Fibroblast of lung (primary cell): ENCODE measurements at regions not wholly inside any gene's neighbourhood (a gene's known extent, or its start where the extent isn't known, plus 50 kb on each side); places are given as distances from the start of the nearest gene placed in this dataset.

Experiments used
- DNase-seq, 2 donors: peaks; one replicate each; pipeline versions ENCODE4 v3.0.0 to v3.0.0-alpha.2; 2010; ENCODE audit warnings: low read depth in 2 of 2
- H2AFZ ChIP-seq: 2 replicates; pipeline ENCODE4 v1.5.1; 2012; ENCODE audit warnings: low read length, control low read depth, inconsistent platforms
- H3K27ac ChIP-seq: 2 replicates; pipeline ENCODE4 v1.5.1; 2011; ENCODE audit warnings: low read length, control low read depth; ENCODE audit not compliant: insufficient read depth
- H3K27me3 ChIP-seq: 2 replicates; pipeline ENCODE4 v1.5.1; 2011; ENCODE audit warnings: mild to moderate bottlenecking, low read length; ENCODE audit not compliant: control insufficient read depth, insufficient read depth
- H3K36me3 ChIP-seq: 2 replicates; pipeline ENCODE4 v1.5.1; 2011; ENCODE audit warnings: low read length; ENCODE audit not compliant: control insufficient read depth, insufficient read depth
- H3K4me1 ChIP-seq: 2 replicates; pipeline ENCODE4 v1.5.1; 2011; ENCODE audit warnings: low read length; ENCODE audit not compliant: control insufficient read depth, insufficient read depth; ENCODE audit errors: extremely low read depth
- H3K4me2 ChIP-seq: 2 replicates; pipeline ENCODE4 v1.5.1; 2011; ENCODE audit warnings: low read length, control low read depth; ENCODE audit not compliant: insufficient read depth; ENCODE audit errors: extremely low read depth
- H3K4me3 ChIP-seq, 4 experiments: fragments of 200-600 bp in 1 of 4; sonication (generic) in 1 of 4; replicated peaks in 1 of 4; 2 replicates each; pipeline ENCODE4 v1.5.1; 2011 to 2016; ENCODE audit warnings: low read length in 4 of 4, low read depth in 3 of 4, mild to moderate bottlenecking in 3 of 4, control low read depth in 2 of 4, inconsistent platforms in 1 of 4, mixed read lengths in 1 of 4; ENCODE audit not compliant: insufficient read depth in 1 of 4; ENCODE audit errors: control extremely low read depth in 1 of 4
- H3K79me2 ChIP-seq: 2 replicates; pipeline ENCODE4 v1.5.1; 2012; ENCODE audit warnings: mild to moderate bottlenecking, low read length, inconsistent platforms; ENCODE audit not compliant: control insufficient read depth, insufficient read depth
- H3K9ac ChIP-seq: 2 replicates; pipeline ENCODE4 v1.5.1; 2011; ENCODE audit warnings: mild to moderate bottlenecking, low read length, control low read depth; ENCODE audit not compliant: insufficient read depth
- H3K9me3 ChIP-seq: 2 replicates; pipeline ENCODE4 v1.5.1; 2012; ENCODE audit warnings: low read depth, low read length; ENCODE audit not compliant: control insufficient read depth, insufficient read depth
- H4K20me1 ChIP-seq: 2 replicates; pipeline ENCODE4 v1.5.1; 2011; ENCODE audit warnings: low read length; ENCODE audit not compliant: control insufficient read depth, insufficient read depth; ENCODE audit errors: extremely low read depth
- CTCF ChIP-seq, 2 donors: IDR thresholded peaks in 1 of 2; conservative IDR thresholded peaks in 1 of 2; 1 replicate in 1 of 2; 2 replicates in 1 of 2; pipeline ENCODE4 v1.5.1; 2011 to 2012; ENCODE audit warnings: low read length in 2 of 2, control low read depth in 1 of 2, inconsistent platforms in 1 of 2, low read depth in 1 of 2, mild to moderate bottlenecking in 1 of 2
- EZH2 ChIP-seq: IDR thresholded peaks from 2 replicates; pipeline ENCODE4 v1.5.1; 2012; ENCODE audit warnings: low read length, control low read depth, mild to moderate bottlenecking; ENCODE audit errors: missing control alignments

DNA sequence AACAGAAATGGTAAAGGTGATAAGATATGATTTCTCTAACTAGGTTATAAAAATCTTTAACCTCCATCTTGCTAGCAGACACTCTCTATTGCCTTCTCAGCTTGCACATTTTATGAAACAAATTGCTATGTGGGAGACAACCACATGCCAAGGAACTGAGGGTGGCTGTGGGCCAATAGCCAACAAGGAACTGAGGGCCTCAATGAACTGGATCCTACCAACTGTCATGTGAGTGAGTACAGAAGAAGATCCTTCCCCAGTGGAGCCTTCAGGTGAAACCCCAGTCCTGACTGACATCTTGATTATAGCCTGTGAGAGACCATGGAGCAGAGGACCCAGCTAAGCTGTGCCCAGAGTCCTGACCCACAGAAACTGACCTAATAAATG, 129.2 kb upstream of the LRIG1 start:
- no peaks in the 10 kb centered on the region for H3K4me1 ChIP-seq
- no peak for TF ChIP-seq EZH2
- H2AFZ ChIP-seq = no peak overlapping the region
- DNase-seq = no peak
- H3K4me2 ChIP-seq = no peak overlapping the region
- H3K4me3 ChIP-seq = no peak overlapping the region
- H4K20me1 ChIP-seq = no peaks in the 10 kb centered on the region
- H3K9me3 ChIP-seq = no peaks in the 10 kb centered on the region
- H3K27ac ChIP-seq = no peak overlapping the region
- no peaks in the 10 kb centered on the region for H3K79me2 ChIP-seq
- H3K9ac ChIP-seq = no peak overlapping the region
- H3K27me3 ChIP-seq = no peaks in the 10 kb centered on the region
- no peaks in the 10 kb centered on the region for H3K36me3 ChIP-seq

DNA sequence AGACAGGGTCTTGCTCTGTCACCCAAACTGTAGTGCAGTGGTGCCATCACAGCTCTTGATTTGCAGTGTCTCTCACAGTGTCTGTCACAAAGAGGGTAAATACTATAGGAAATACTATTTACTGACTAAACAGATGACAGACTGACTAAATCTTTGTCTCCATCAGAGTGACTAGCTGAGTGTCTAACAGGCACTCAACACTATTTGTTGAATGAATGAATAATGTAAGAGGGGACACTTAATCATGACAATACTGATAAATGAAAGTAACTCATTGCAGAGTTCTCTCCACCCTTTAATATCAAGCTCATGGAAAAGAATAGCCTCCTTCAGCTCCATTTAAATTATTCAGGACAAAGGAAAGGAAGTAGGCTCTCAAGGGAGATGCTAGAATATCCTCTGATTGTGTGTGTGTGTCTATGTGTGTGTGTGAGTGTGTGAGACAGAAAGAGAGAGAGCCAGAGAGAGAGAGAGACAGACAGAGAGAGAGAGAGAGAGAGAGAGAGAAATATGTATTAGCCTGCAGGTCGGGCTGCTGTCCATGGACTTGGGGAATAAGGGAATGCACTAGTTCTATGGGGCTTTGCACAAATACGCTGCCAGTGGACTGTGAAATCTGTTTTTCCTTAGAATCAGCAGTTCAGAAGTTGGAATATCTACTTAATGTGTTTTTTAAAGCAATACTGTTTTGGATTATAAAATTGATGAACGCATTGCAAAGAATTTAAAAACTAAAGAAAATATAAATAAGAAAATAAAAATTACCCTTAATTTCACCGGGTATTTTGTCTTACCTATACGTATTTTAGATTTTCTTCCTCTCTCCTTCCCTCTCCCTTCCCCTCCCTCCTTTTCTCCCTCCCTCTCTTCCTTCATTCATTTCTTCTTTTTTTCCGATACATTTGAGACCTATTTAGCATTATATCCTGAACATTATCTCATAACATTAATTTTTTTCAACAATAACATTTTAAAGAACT, 132.9 kb upstream of the LRIG1 start:
- no peaks in the 10 kb centered on the region for H3K36me3 ChIP-seq
- no peak overlapping the region for H3K4me3 ChIP-seq
- TF ChIP-seq EZH2 = no peak
- no peak for TF ChIP-seq CTCF (conservative IDR thresholded peaks at IDR 0.05 in 1 of 2, IDR thresholded peaks at IDR 0.05 in 1 of 2; ENCODE audit: low read depth in 1 of 2, low read length in 2 of 2)
- DNase-seq = no peak
- H3K27me3 ChIP-seq = no peaks in the 10 kb centered on the region
- H3K4me2 ChIP-seq = no peak overlapping the region
- no peak overlapping the region for H2AFZ ChIP-seq
- H3K27ac ChIP-seq = no peak overlapping the region
- no peaks in the 10 kb centered on the region for H3K79me2 ChIP-seq
- H3K9ac ChIP-seq = no peak overlapping the region
- no peaks in the 10 kb centered on the region for H3K4me1 ChIP-seq
- H4K20me1 ChIP-seq = no peaks in the 10 kb centered on the region
- H3K9me3 ChIP-seq = no peaks in the 10 kb centered on the region

GRCh38 chr3:66638717-66639116, 137.9 kb upstream of the LRIG1 start:
- H3K79me2 ChIP-seq = no peaks in the 10 kb centered on the region
- no peak for TF ChIP-seq CTCF (conservative IDR thresholded peaks at IDR 0.05 in 1 of 2, IDR thresholded peaks at IDR 0.05 in 1 of 2; ENCODE audit: low read depth in 1 of 2, low read length in 2 of 2)
- TF ChIP-seq EZH2 = no peak
- no peaks in the 10 kb centered on the region for H3K36me3 ChIP-seq
- no peaks in the 10 kb centered on the region for H3K27me3 ChIP-seq
- H3K9ac ChIP-seq = no peak overlapping the region
- no peak overlapping the region for H3K4me2 ChIP-seq
- H3K4me1 ChIP-seq = no peaks in the 10 kb centered on the region
- no peaks in the 10 kb centered on the region for H4K20me1 ChIP-seq
- DNase-seq = no peak
- no peak overlapping the region for H2AFZ ChIP-seq
- H3K9me3 ChIP-seq = no peaks in the 10 kb centered on the region
- H3K27ac ChIP-seq = no peak overlapping the region
- no peak overlapping the region for H3K4me3 ChIP-seq
